WTC11 (cell line): ENCODE measurements at regions not wholly inside any gene's neighbourhood (a gene's known extent, or its start where the extent isn't known, plus 50 kb on each side); places are given as distances from the start of the nearest gene placed in this dataset.

Experiments used
- ARID4B ChIP-seq: sonication (generic); formaldehyde crosslinking; IDR thresholded peaks from 2 replicates; pipeline ENCODE4 v1.8.0; 2023; ENCODE audit warnings: missing genetic modification reagents, mild to moderate bottlenecking, borderline replicate concordance
- CTCF ChIP-seq: fragments of 200-600 bp; IDR thresholded peaks from 2 replicates; pipeline ENCODE4 v1.8.0; 2022; ENCODE audit warnings: antibody characterized with exemption
- ERG ChIP-seq: fragments of 250-450 bp; sonication (Bioruptor Pico); IDR thresholded peaks from 2 replicates; pipeline ENCODE4 v1.8.0; 2021; ENCODE audit warnings: mild to moderate bottlenecking
- FOXK1 ChIP-seq: sonication (generic); formaldehyde crosslinking; IDR thresholded peaks from 2 replicates; pipeline ENCODE4 v1.8.0; 2022; ENCODE audit warnings: mild to moderate bottlenecking, moderate library complexity, missing genetic modification reagents
- JUN ChIP-seq: sonication (generic); formaldehyde crosslinking; IDR thresholded peaks from 2 replicates; pipeline ENCODE4 v1.8.0; 2023; ENCODE audit warnings: mild to moderate bottlenecking, missing genetic modification reagents
- NR2C2 ChIP-seq: sonication (generic); formaldehyde crosslinking; IDR thresholded peaks from 2 replicates; pipeline ENCODE4 v1.8.0; 2022; ENCODE audit warnings: mild to moderate bottlenecking, missing genetic modification reagents
- TEAD4 ChIP-seq: sonication (generic); formaldehyde crosslinking; IDR thresholded peaks from 2 replicates; pipeline ENCODE4 v1.8.0; 2022; ENCODE audit warnings: mild to moderate bottlenecking, missing genetic modification reagents

- TF ChIP-seq JUN (CRISPR knock-in tag) (no peak), CTCF (no peak), NR2C2 (CRISPR knock-in tag) (no peak), FOXK1 (CRISPR knock-in tag) (no peak), ERG (CRISPR knock-in tag) (no peak), TEAD4 (CRISPR knock-in tag) (no peak), ARID4B (CRISPR knock-in tag) (no peak)
Observed at GRCh38 chr1:221159608-221160007, 280.4 kb downstream of the HLX start.
